Hematopoietic multipotent progenitor cell treated with erythropoietin and hydrocortisone succinate and interleukin-3 and kit ligand, for 8 days (in vitro differentiated cells): ENCODE measurements at regions not wholly inside any gene's neighbourhood (a gene's known extent, or its start where the extent isn't known, plus 50 kb on each side); places are given as distances from the start of the nearest gene placed in this dataset.
"Not testable (repeated sequence)": the region's sequence is repeated elsewhere in the genome, so short reads cannot be mapped to it uniquely, and the experiment has no call there.

ENCODE experiments used
- DNase-seq: peaks from one replicate; pipeline ENCODE4 v3.0.0-alpha.2; 2015

- no peak for DNase-seq
These were observed 446.5 kb upstream of the MIS18BP1 start for GRCh38 chr14:45699471-45699870.

GRCh38 chr14:45698462-45699134, 445.6 kb upstream of the MIS18BP1 start:
- no peak for DNase-seq

- DNase-seq: no peak
These were observed 433.8 kb upstream of the MIS18BP1 start for GRCh38 chr14:45686771-45687170.

- DNase-seq: no peak
These were observed 427.5 kb upstream of the MIS18BP1 start for GRCh38 chr14:45680531-45680930.

- DNase-seq: no peak
These were observed 426.9 kb upstream of the MIS18BP1 start for GRCh38 chr14:45679853-45680252.

- no peak for DNase-seq
These were observed 425.2 kb upstream of the MIS18BP1 start for GRCh38 chr14:45678163-45678562.

- no peak for DNase-seq
These were observed 420.4 kb upstream of the MIS18BP1 start for GRCh38 chr14:45673420-45673819.

GRCh38 chr14:45664668-45665356, 411.8 kb upstream of the MIS18BP1 start:
- no peak for DNase-seq

- no peak for DNase-seq
These were observed 405.9 kb upstream of the MIS18BP1 start for GRCh38 chr14:45658917-45659299.

- DNase-seq: no peak
These were observed 405.4 kb upstream of the MIS18BP1 start for GRCh38 chr14:45658226-45658916.

GRCh38 chr14:45651890-45652289, 398.9 kb upstream of the MIS18BP1 start:
- no peak for DNase-seq

GRCh38 chr14:45650754-45651153, 397.8 kb upstream of the MIS18BP1 start:
- DNase-seq: no peak

- no peak for DNase-seq
These were observed 396.0 kb upstream of the MIS18BP1 start for GRCh38 chr14:45649051-45649450.

- no peak for DNase-seq
These were observed 388.5 kb upstream of the MIS18BP1 start for GRCh38 chr14:45641541-45641940.

- DNase-seq: not testable (repeated sequence)
These were observed 381.8 kb upstream of the MIS18BP1 start for GRCh38 chr14:45634651-45635441.

- no peak for DNase-seq
These were observed 380.4 kb upstream of the MIS18BP1 start for GRCh38 chr14:45633220-45633984.

- no peak for DNase-seq
These were observed 368.7 kb upstream of the MIS18BP1 start for GRCh38 chr14:45621731-45622130.

GRCh38 chr14:45619831-45620230, 366.8 kb upstream of the MIS18BP1 start:
- no peak for DNase-seq

- no peak for DNase-seq
These were observed 357.3 kb upstream of the MIS18BP1 start for GRCh38 chr14:45610318-45610717.

GRCh38 chr14:45587142-45587541, 334.1 kb upstream of the MIS18BP1 start:
- no peak for DNase-seq

- DNase-seq: no peak
These were observed 306.6 kb upstream of the MIS18BP1 start for GRCh38 chr14:45559626-45560025.

GRCh38 chr14:45558183-45558582, 305.2 kb upstream of the MIS18BP1 start:
- DNase-seq: no peak
